ENCODE measurements at regions not wholly inside any gene's neighbourhood (a gene's known extent, or its start where the extent isn't known, plus 50 kb on each side); places are given as distances from the start of the nearest gene placed in this dataset.

GRCh38 chr15:25238716-25239470, 199.9 kb downstream of the UBE3A start:
- Histone ChIP-seq H3K9ac (ENCODE audit: low read length) (no peak overlapping the region), H3K9me3 (ENCODE audit: insufficient read depth, low read length) (no peaks in the 10 kb centered on the region), H3K27me3 (ENCODE audit: low read depth, low read length) (no peaks in the 10 kb centered on the region), H3K79me2 (ENCODE audit: low read length) (no peaks in the 10 kb centered on the region), H4K20me1 (ENCODE audit: insufficient read depth, low read length) (no peaks in the 10 kb centered on the region), H3K36me3 (replicated peaks; ENCODE audit: low read depth, low read length) (no peaks in the 10 kb centered on the region), H2AFZ (ENCODE audit: low read depth, low read length) (no peak overlapping the region), H3K4me3 (ENCODE audit: low read length) (no peak overlapping the region), H3K27ac (ENCODE audit: low read length) (no peak overlapping the region), H3K4me2 (ENCODE audit: low read length) (no peak overlapping the region), H3K4me1 (ENCODE audit: low read length) (no peaks in the 10 kb centered on the region)
- no peak for TF ChIP-seq EZH2phosphoT487 (IDR thresholded peaks at IDR 0.05; ENCODE audit: low read depth)
- TF ChIP-seq, protein P1, sequence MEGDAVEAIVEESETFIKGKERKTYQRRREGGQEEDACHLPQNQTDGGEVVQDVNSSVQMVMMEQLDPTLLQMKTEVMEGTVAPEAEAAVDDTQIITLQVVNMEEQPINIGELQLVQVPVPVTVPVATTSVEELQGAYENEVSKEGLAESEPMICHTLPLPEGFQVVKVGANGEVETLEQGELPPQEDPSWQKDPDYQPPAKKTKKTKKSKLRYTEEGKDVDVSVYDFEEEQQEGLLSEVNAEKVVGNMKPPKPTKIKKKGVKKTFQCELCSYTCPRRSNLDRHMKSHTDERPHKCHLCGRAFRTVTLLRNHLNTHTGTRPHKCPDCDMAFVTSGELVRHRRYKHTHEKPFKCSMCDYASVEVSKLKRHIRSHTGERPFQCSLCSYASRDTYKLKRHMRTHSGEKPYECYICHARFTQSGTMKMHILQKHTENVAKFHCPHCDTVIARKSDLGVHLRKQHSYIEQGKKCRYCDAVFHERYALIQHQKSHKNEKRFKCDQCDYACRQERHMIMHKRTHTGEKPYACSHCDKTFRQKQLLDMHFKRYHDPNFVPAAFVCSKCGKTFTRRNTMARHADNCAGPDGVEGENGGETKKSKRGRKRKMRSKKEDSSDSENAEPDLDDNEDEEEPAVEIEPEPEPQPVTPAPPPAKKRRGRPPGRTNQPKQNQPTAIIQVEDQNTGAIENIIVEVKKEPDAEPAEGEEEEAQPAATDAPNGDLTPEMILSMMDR (IDR thresholded peaks at IDR 0.05; ENCODE audit: low read depth, low read length) = no peak

DNA sequence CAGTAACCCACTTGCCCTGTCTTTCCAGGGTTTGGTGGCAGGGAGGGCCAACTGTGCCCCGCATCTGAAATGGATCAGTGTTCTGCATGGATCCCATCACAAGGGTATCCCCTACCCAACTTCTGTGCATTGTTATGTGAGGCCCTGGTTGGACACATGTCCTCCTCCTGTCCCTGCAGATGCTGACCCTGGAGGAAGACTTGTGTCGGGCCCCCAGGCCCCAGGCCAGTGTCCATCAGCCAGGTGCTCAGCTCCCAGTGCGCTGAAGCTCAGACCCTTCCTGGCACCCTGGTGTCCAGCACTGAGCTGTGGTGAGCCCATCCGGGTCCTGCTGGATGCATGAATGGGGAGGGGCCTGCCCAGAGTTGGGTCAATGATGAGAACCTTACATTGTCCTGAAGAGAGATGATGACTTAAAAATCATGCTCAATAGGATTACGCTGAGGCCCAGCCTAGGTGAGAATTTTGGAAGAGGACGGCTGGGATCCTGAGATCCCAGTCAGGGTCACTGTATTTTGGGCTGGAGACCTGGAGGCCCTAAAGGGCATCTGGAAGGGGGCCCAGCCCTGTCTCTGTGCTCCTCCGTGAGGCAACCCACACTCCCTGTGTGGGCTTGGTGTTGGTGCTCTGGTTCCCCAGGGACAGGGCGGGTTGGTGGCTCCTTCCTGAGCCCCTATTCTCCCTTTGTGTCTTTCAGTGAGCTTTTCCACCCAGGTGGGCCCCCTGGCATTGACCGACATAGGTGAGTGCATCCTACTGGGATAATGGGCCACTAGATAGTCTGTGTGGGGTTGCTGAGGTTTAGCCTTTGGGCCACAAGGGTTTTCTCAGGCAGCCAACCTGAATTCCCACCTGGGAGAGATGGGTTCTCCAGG, 199.1 kb downstream of the UBE3A start:
- Histone ChIP-seq H3K36me3 (replicated peaks; ENCODE audit: low read depth, low read length) (no peaks in the 10 kb centered on the region), H3K79me2 (ENCODE audit: low read length) (no peaks in the 10 kb centered on the region), H4K20me1 (ENCODE audit: insufficient read depth, low read length) (no peaks in the 10 kb centered on the region), H3K4me3 (ENCODE audit: low read length) (no peak overlapping the region), H3K4me2 (ENCODE audit: low read length) (no peak overlapping the region), H2AFZ (ENCODE audit: low read depth, low read length) (no peak overlapping the region), H3K9ac (ENCODE audit: low read length) (no peak overlapping the region), H3K27ac (ENCODE audit: low read length) (no peak overlapping the region), H3K4me1 (ENCODE audit: low read length) (no peaks in the 10 kb centered on the region), H3K27me3 (ENCODE audit: low read depth, low read length) (no peaks in the 10 kb centered on the region), H3K9me3 (ENCODE audit: insufficient read depth, low read length) (no peaks in the 10 kb centered on the region)
- TF ChIP-seq EZH2phosphoT487 (IDR thresholded peaks at IDR 0.05; ENCODE audit: low read depth) = no peak
- TF ChIP-seq, protein P1 (IDR thresholded peaks at IDR 0.05; ENCODE audit: low read depth, low read length) = no peak

- Histone ChIP-seq H2AFZ (ENCODE audit: low read depth, low read length) (no peak overlapping the region), H3K36me3 (replicated peaks; ENCODE audit: low read depth, low read length) (no peaks in the 10 kb centered on the region), H3K4me2 (ENCODE audit: low read length) (no peak overlapping the region), H3K9ac (ENCODE audit: low read length) (no peak overlapping the region), H3K9me3 (ENCODE audit: insufficient read depth, low read length) (no peaks in the 10 kb centered on the region), H3K27me3 (ENCODE audit: low read depth, low read length) (no peaks in the 10 kb centered on the region), H3K4me3 (ENCODE audit: low read length) (no peak overlapping the region), H3K27ac (ENCODE audit: low read length) (no peak overlapping the region), H3K79me2 (ENCODE audit: low read length) (no peaks in the 10 kb centered on the region), H3K4me1 (ENCODE audit: low read length) (no peaks in the 10 kb centered on the region), H4K20me1 (ENCODE audit: insufficient read depth, low read length) (no peaks in the 10 kb centered on the region)
- no peak for TF ChIP-seq EZH2phosphoT487 (IDR thresholded peaks at IDR 0.05; ENCODE audit: low read depth)
Observed at GRCh38 chr15:25240461-25241021, 198.3 kb downstream of the UBE3A start.

- Histone ChIP-seq H3K27ac (ENCODE audit: low read length) (no peak overlapping the region), H3K9ac (ENCODE audit: low read length) (no peak overlapping the region), H3K79me2 (ENCODE audit: low read length) (no peaks in the 10 kb centered on the region), H3K36me3 (replicated peaks; ENCODE audit: low read depth, low read length) (no peaks in the 10 kb centered on the region), H3K9me3 (ENCODE audit: insufficient read depth, low read length) (no peaks in the 10 kb centered on the region), H3K4me1 (ENCODE audit: low read length) (no peaks in the 10 kb centered on the region), H3K27me3 (ENCODE audit: low read depth, low read length) (no peaks in the 10 kb centered on the region), H2AFZ (ENCODE audit: low read depth, low read length) (no peak overlapping the region), H4K20me1 (ENCODE audit: insufficient read depth, low read length) (no peaks in the 10 kb centered on the region), H3K4me3 (ENCODE audit: low read length) (no peak overlapping the region), H3K4me2 (ENCODE audit: low read length) (no peak overlapping the region)
- TF ChIP-seq, protein P1 (IDR thresholded peaks at IDR 0.05; ENCODE audit: low read depth, low read length) = no peak
- no peak for TF ChIP-seq EZH2phosphoT487 (IDR thresholded peaks at IDR 0.05; ENCODE audit: low read depth)
Observed at GRCh38 chr15:25241241-25241801, 197.5 kb downstream of the UBE3A start.

All from OCI-LY3 (cell line).